HepG2 (cell line): ENCODE measurements at regions not wholly inside any gene's neighbourhood (a gene's known extent, or its start where the extent isn't known, plus 50 kb on each side); places are given as distances from the start of the nearest gene placed in this dataset.

ENCODE experiments used
- ATAC-seq: fragments of 200-7000 bp; cut with Tn5 transposase; 3 replicates; pipeline ENCODE4 v1.9.1; 2020; ENCODE audit warnings: mild to moderate bottlenecking, moderate library complexity
- BruUV-seq: library from RNA; stranded (reverse); fragments of 400-500 nt; replicated peaks from 2 replicates; lab custom pipeline; 2021; lab: Mats Ljungman, UMichigan
- CTCF ChIA-PET: fragments of 300-600 bp; formaldehyde crosslinking; extraction: SDS; loops from one replicate; lab custom pipeline; 2021; ENCODE audit warnings: low total read pairs, inconsistent platforms, low intra/inter-chr PET ratio; lab: Yijun Ruan, JAX
- POLR2A ChIA-PET: fragments of 350-600 bp; sonication (Branson Sonifier 250); formaldehyde crosslinking; loops from one replicate; lab custom pipeline; 2020; ENCODE audit warnings: antibody characterized with exemption, inconsistent platforms; lab: Yijun Ruan, JAX
- DNase-seq: peaks from one replicate; pipeline ENCODE4 v3.0.0-alpha.2; 2015; ENCODE audit warnings: low spot score
- FAIRE-seq: peaks from 3 replicates; lab custom pipeline; 2011; peaks lifted over from hg19 to GRCh38; lab: Jason Lieb, UNC
- H2AFZ ChIP-seq: one replicate; pipeline ENCODE4 v1.6.1; 2011; ENCODE audit warnings: low read length, inconsistent platforms
- H3K27ac ChIP-seq: fragments of 300-600 bp; 3 replicates; pipeline ENCODE4 v1.8.0; 2011; ENCODE audit warnings: mixed run types, mild to moderate bottlenecking, mixed read lengths, low read length, inconsistent platforms; ENCODE audit not compliant: insufficient read depth; ENCODE audit errors: extremely low read length
- H3K27me3 ChIP-seq, 2 experiments: fragments of 200-600 bp in 1 of 2; 2 replicates in 1 of 2; 3 replicates in 1 of 2; pipeline versions ENCODE4 v1.6.0 to v1.8.0; 2011; ENCODE audit warnings: low read length in 2 of 2, mild to moderate bottlenecking in 2 of 2, moderate library complexity in 2 of 2, inconsistent platforms in 1 of 2; ENCODE audit not compliant: insufficient read depth in 2 of 2, control insufficient read depth in 1 of 2
- H3K36me3 ChIP-seq, 2 experiments: fragments of 200-600 bp in 1 of 2; replicated peaks in 1 of 2; 2 replicates in 1 of 2; 3 replicates in 1 of 2; pipeline versions ENCODE4 v1.5.1 to v1.8.0; 2011; ENCODE audit warnings: low read length in 2 of 2, inconsistent platforms in 1 of 2; ENCODE audit not compliant: insufficient read depth in 2 of 2, control insufficient read depth in 1 of 2
- H3K4me1 ChIP-seq: 2 replicates; pipeline ENCODE4 v1.5.1; 2012; ENCODE audit warnings: low read length, inconsistent platforms; ENCODE audit not compliant: insufficient read depth
- H3K4me2 ChIP-seq: 2 replicates; pipeline ENCODE4 v1.6.0; 2011; ENCODE audit warnings: low read depth, low read length, inconsistent platforms
- H3K4me3 ChIP-seq, 3 experiments: fragments of 200-600 bp in 1 of 3; sonication (generic), shearing (Covaris generic) in 1 of 3; replicated peaks in 1 of 3; 2 replicates each; pipeline ENCODE4 v1.5.1; 2011 to 2016; ENCODE audit warnings: low read length in 3 of 3, inconsistent platforms in 2 of 3, low read depth in 2 of 3, mild to moderate bottlenecking in 2 of 3, control low read depth in 1 of 3, mixed read lengths in 1 of 3; ENCODE audit not compliant: insufficient read depth in 1 of 3
- H3K79me2 ChIP-seq: one replicate; pipeline ENCODE4 v1.6.1; 2011; ENCODE audit warnings: low read length, inconsistent platforms; ENCODE audit not compliant: insufficient read depth
- H3K9ac ChIP-seq: 2 replicates; pipeline ENCODE4 v1.6.0; 2011; ENCODE audit warnings: mild to moderate bottlenecking, low read depth, low read length, inconsistent platforms; ENCODE audit not compliant: insufficient read depth
- H3K9me3 ChIP-seq: 2 replicates; pipeline ENCODE4 v1.5.1; 2012; ENCODE audit warnings: mild to moderate bottlenecking, low read length
- H4K20me1 ChIP-seq: 2 replicates; pipeline ENCODE4 v1.6.0; 2011; ENCODE audit warnings: inconsistent platforms, mild to moderate bottlenecking, low read length, moderate library complexity; ENCODE audit not compliant: insufficient read depth
- ARID4A ChIP-seq: sonication (generic); formaldehyde crosslinking; IDR thresholded peaks from 2 replicates; pipeline ENCODE4 v1.5.0; 2020; ENCODE audit warnings: mild to moderate bottlenecking, missing genetic modification reagents, borderline replicate concordance
- BORCS8-MEF2B ChIP-seq: sonication (generic); formaldehyde crosslinking; IDR thresholded peaks from 2 replicates; pipeline ENCODE4 v1.8.0; 2022; ENCODE audit warnings: mild to moderate bottlenecking, missing genetic modification reagents
- CHCHD3 ChIP-seq: sonication (generic); formaldehyde crosslinking; IDR thresholded peaks from 2 replicates; pipeline ENCODE4 v1.8.0; 2022; ENCODE audit warnings: mild to moderate bottlenecking, missing genetic modification reagents, moderate library complexity
- JUNB ChIP-seq: sonication (generic); formaldehyde crosslinking; IDR thresholded peaks from 2 replicates; pipeline ENCODE4 v1.8.0; 2022; ENCODE audit warnings: missing genetic modification reagents, mild to moderate bottlenecking, borderline replicate concordance
- ONECUT2 ChIP-seq: sonication (generic); formaldehyde crosslinking; IDR thresholded peaks from 2 replicates; pipeline ENCODE4 v1.4.0; 2020; ENCODE audit warnings: missing genetic modification reagents
- PHF21A ChIP-seq: sonication (generic); formaldehyde crosslinking; IDR thresholded peaks from 2 replicates; pipeline ENCODE4 v1.5.0; 2020; ENCODE audit warnings: mild to moderate bottlenecking, missing genetic modification reagents
- TOPORS ChIP-seq: sonication (generic); formaldehyde crosslinking; IDR thresholded peaks from 2 replicates; pipeline ENCODE4 v1.8.0; 2023; ENCODE audit warnings: mild to moderate bottlenecking, missing genetic modification reagents
- ZBED4 ChIP-seq: sonication (generic); formaldehyde crosslinking; IDR thresholded peaks from 2 replicates; pipeline ENCODE4 v1.4.0; 2020; ENCODE audit warnings: missing genetic modification reagents, borderline replicate concordance
- ZNF138 ChIP-seq: sonication (generic); formaldehyde crosslinking; IDR thresholded peaks from 2 replicates; pipeline ENCODE4 v1.5.0; 2020; ENCODE audit warnings: mild to moderate bottlenecking, low read depth, missing genetic modification reagents
- ZNF562 ChIP-seq: sonication (generic); formaldehyde crosslinking; IDR thresholded peaks from 2 replicates; pipeline ENCODE4 v1.8.0; 2022; ENCODE audit warnings: missing genetic modification reagents, borderline replicate concordance
- ZNF567 ChIP-seq: sonication (generic); formaldehyde crosslinking; IDR thresholded peaks from 2 replicates; pipeline ENCODE4 v1.8.1; 2023; ENCODE audit warnings: mild to moderate bottlenecking, missing genetic modification reagents, borderline replicate concordance
- ZNF574 ChIP-seq: sonication (generic); formaldehyde crosslinking; IDR thresholded peaks from 2 replicates; pipeline ENCODE4 v1.4.0; 2020; ENCODE audit warnings: missing genetic modification reagents
- WGBS: methylation state at CpG from one replicate; pipeline ENCODE4 v1.1.6; 2017; ENCODE audit warnings: low lambda C conversion rate; 5-methylcytosine and 5-hydroxymethylcytosine counted together
- in situ Hi-C: cut with HindIII; loops from 2 replicates; pipeline ENCODE4 v1.10.0; 2017; ENCODE audit warnings: low pct_unique_long_range_greater_than_20kb; ENCODE audit not compliant: extremely low pct_ligation_motif_present
- intact Hi-C: fragments of 100-400 bp; cut with micrococcal nuclease; formaldehyde crosslinking; loops from one replicate; pipeline ENCODE4 v1.10.0; 2022; ENCODE audit not compliant: unreplicated experiment

DNA sequence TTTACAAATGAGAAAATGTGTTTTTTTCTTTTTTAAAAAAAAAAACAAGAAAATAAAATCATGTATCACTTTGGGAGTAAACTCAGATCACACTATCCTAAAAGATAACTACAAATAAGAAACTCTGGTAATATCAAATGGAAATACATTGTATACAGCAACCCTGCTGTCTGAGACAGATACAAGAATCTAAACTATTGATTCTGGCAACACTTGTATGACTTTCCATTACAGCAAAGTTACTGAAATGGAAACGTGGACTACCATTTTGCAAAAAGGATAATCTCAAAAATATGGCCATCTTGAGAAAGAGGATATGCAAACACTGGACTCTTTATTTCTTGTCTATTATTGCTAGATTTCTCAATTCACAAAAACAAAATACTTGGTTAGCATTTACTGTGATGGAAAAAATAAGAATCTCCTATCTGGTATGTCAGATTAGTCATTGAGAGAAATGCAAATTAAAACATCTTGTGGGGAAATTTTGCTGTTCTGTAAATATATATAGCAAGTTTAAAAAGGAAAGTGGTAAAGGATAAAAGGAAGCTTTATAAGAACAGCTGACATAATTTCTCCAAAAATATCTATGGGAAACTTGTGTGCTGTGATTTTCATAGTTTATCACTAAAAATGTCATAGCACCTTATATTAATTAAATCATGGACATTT, 112.9 kb upstream of the FER start:
- intact Hi-C loops = no loop called here
- no peak overlapping the region for H2AFZ ChIP-seq
- peaks cover 0 to 4% of the 10 kb centered on the region in 2 experiments; a peak in 1 of 5 replicates for H3K27me3 ChIP-seq
- in situ Hi-C loops = no loop called here
- CTCF ChIA-PET = no interaction called here
- ATAC-seq (no peak), DNase-seq (no peak), FAIRE-seq (no peak)
- 0% methylated on average over 1 of the region's 1 CpG for WGBS
- no peak overlapping the region for H3K9ac ChIP-seq
- no peaks in the 10 kb centered on the region for H3K36me3 ChIP-seq
- no peaks in the 10 kb centered on the region for H3K79me2 ChIP-seq
- H4K20me1 ChIP-seq = no peaks in the 10 kb centered on the region
- H3K9me3 ChIP-seq = no peaks in the 10 kb centered on the region
- POLR2A ChIA-PET = no interaction called here
- no peak overlapping the region for H3K4me2 ChIP-seq
- no peak overlapping the region for H3K4me3 ChIP-seq
- H3K4me1 ChIP-seq = no peaks in the 10 kb centered on the region
- H3K27ac ChIP-seq = no peak overlapping the region
- BruUV-seq = no TSS peak
- TF ChIP-seq ONECUT2 (CRISPR knock-in tag) = no peak
- TF ChIP-seq JUNB = no peak
- no peak for TF ChIP-seq TOPORS (CRISPR knock-in tag)
- no peak for TF ChIP-seq CHCHD3 (CRISPR knock-in tag)
- no peak for TF ChIP-seq ZBED4
- no peak for TF ChIP-seq ARID4A
- TF ChIP-seq ZNF567 = no peak
- TF ChIP-seq ZNF574 (CRISPR knock-in tag) = no peak
- no peak for TF ChIP-seq PHF21A (CRISPR knock-in tag)
- no peak for TF ChIP-seq ZNF138 (CRISPR knock-in tag)
- TF ChIP-seq BORCS8-MEF2B = no peak
- no peak for TF ChIP-seq ZNF562 (CRISPR knock-in tag)
